Ascending aorta (tissue), 2 donors: ENCODE measurements at regions not wholly inside any gene's neighbourhood (a gene's known extent, or its start where the extent isn't known, plus 50 kb on each side); places are given as distances from the start of the nearest gene placed in this dataset.

Experiments
- DNase-seq, 2 donors: peaks; one replicate each; pipeline ENCODE4 v3.0.0-alpha.2; 2019; ENCODE audit warnings: low spot score in 2 of 2
- H3K27ac ChIP-seq, 2 donors: fragments of 200-600 bp; sonication (generic); one replicate each; pipeline ENCODE4 v1.5.1; 2016 to 2017; ENCODE audit warnings: mild to moderate bottlenecking in 1 of 2
- H3K27me3 ChIP-seq: fragments of 200-600 bp; sonication (generic); one replicate; pipeline ENCODE4 v1.5.1; 2017
- H3K36me3 ChIP-seq, 2 donors: fragments of 200-600 bp; sonication (generic); one replicate each; pipeline ENCODE4 v1.5.1; 2016
- H3K4me1 ChIP-seq, 2 donors: fragments of 200-600 bp; sonication (generic); one replicate each; pipeline ENCODE4 v1.5.1; 2016 to 2017; ENCODE audit warnings: mild to moderate bottlenecking in 1 of 2
- H3K4me3 ChIP-seq, 2 donors: fragments of 200-600 bp; sonication (generic); one replicate each; pipeline ENCODE4 v1.5.1; 2016 to 2017; ENCODE audit warnings: mild to moderate bottlenecking in 1 of 2
- H3K9me3 ChIP-seq, 2 donors: fragments of 200-600 bp; sonication (generic); one replicate each; pipeline ENCODE4 v1.5.1; 2016
- intact Hi-C: fragments of 100-400 bp; cut with DNase I; formaldehyde crosslinking; loops from one replicate; pipeline ENCODE4 v1.15.1; 2023
- TF ChIP-seq, protein P1 (sequence below), 3 experiments: fragments of 200-600 bp in 2 of 3; fragments of 450-650 bp in 1 of 3; sonication (generic) in 2 of 3; IDR thresholded peaks; one replicate each; pipeline ENCODE4 v1.5.1; 2016 to 2019; ENCODE audit warnings: antibody characterized with exemption in 3 of 3, mild to moderate bottlenecking in 1 of 3, moderate library complexity in 1 of 3

DNA sequence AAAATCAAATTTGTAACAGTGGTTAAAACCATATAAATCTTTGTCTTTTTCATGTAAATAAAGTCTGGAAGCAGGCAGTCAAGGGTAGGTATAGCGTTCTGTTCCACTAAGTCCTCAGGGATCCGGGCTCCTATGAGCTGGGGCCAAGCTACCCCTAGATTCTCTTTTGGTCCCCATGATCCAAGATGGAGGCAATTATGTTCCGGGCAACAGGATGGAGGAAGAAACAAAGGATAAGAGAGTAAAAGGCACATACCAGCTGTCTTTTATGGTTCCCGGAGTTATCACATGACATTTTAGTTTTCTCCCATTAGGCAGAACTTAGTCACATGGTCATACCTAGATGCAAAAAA, 224.4 kb upstream of the NFE2L3 start:
- Histone ChIP-seq H3K9me3 (no peaks in the 10 kb centered on the region), H3K27ac (no peak overlapping the region), H3K36me3 (no peaks in the 10 kb centered on the region), H3K27me3 (no peaks in the 10 kb centered on the region), H3K4me3 (no peak overlapping the region), H3K4me1 (no peaks in the 10 kb centered on the region)
- TF ChIP-seq, protein P1, sequence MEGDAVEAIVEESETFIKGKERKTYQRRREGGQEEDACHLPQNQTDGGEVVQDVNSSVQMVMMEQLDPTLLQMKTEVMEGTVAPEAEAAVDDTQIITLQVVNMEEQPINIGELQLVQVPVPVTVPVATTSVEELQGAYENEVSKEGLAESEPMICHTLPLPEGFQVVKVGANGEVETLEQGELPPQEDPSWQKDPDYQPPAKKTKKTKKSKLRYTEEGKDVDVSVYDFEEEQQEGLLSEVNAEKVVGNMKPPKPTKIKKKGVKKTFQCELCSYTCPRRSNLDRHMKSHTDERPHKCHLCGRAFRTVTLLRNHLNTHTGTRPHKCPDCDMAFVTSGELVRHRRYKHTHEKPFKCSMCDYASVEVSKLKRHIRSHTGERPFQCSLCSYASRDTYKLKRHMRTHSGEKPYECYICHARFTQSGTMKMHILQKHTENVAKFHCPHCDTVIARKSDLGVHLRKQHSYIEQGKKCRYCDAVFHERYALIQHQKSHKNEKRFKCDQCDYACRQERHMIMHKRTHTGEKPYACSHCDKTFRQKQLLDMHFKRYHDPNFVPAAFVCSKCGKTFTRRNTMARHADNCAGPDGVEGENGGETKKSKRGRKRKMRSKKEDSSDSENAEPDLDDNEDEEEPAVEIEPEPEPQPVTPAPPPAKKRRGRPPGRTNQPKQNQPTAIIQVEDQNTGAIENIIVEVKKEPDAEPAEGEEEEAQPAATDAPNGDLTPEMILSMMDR (IDR thresholded peaks at IDR 0.05): no peak
- no peak for DNase-seq
- intact Hi-C loops: no loop called here

DNA sequence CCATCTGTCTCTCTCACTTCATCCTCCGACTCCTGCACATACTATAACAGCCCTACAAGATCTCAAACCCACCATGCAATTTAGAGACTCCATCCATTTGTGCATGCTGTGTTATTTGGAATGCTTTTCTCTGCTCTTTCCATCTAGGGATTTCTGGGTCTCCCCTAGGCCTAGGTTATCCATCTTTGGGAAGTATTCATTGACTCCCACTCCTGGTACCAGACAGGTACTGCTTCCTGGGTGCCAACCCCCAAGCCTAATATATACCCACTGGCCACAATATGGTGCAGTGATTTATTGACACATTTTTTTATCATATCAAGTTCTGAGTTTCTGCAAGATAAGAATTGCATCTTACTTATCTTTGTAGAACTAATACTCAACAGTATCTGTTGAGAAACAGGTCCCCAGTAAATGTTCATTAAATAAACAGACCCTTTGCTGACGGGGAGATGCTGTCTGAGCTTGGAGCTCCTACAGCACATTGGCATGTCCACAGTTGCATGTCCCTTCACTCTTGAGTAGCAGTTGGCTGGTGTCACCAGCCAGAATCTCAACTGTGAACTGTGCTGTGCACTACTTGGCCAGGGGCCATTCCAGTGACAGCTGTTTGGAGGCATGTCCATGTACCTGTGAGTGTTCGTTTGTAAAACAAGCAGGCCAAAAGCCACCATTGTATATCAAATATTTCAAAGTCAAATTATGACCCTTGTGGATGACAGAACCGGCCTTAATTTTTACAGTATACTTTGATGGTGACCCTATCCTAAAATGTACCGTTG, 223.3 kb upstream of the NFE2L3 start:
- H3K27me3 ChIP-seq: no peaks in the 10 kb centered on the region
- H3K27ac ChIP-seq: no peak overlapping the region
- intact Hi-C loops: no loop called here
- no peak for DNase-seq
- TF ChIP-seq, protein P1 (IDR thresholded peaks at IDR 0.05): no peak
- H3K4me3 ChIP-seq: no peak overlapping the region
- H3K36me3 ChIP-seq: no peaks in the 10 kb centered on the region
- no peaks in the 10 kb centered on the region for H3K9me3 ChIP-seq
- H3K4me1 ChIP-seq: no peaks in the 10 kb centered on the region

GRCh38 chr7:25929448-25929847, 222.6 kb upstream of the NFE2L3 start:
- DNase-seq: no peak
- H3K9me3 ChIP-seq: no peaks in the 10 kb centered on the region
- H3K27ac ChIP-seq: no peak overlapping the region
- H3K4me1 ChIP-seq: no peaks in the 10 kb centered on the region
- intact Hi-C loops: no loop called here
- TF ChIP-seq, protein P1 (IDR thresholded peaks at IDR 0.05): no peak
- no peaks in the 10 kb centered on the region for H3K27me3 ChIP-seq
- no peak overlapping the region for H3K4me3 ChIP-seq
- no peaks in the 10 kb centered on the region for H3K36me3 ChIP-seq

DNA sequence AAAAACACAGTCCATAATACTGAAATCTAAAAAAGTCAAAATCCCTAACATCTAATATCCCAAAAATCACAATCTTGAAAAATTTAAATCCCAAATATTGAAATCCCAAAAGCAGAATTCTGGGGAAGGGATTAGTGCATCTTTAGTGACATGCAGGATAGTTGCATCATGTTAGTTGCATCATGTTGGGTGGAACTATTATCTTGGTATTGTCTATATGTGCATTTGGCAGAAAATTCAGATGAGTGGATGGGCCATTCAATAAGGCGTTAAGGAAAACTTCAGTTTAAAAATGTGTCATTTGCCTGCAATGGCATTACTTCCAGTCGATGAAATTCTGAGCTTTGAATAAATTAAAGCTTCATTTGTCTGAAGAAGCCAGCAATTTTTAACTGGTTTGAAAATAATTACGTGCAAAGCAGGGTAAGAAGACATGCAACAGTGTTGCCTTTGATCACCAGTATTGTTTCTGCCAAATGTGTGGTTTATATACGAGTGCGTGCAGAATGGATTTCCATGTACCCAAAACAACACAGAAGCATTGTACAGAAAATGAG, 221.4 kb upstream of the NFE2L3 start:
- no peaks in the 10 kb centered on the region for H3K27me3 ChIP-seq
- DNase-seq: no peak
- no peaks in the 10 kb centered on the region for H3K36me3 ChIP-seq
- no peak overlapping the region for H3K4me3 ChIP-seq
- H3K9me3 ChIP-seq: no peaks in the 10 kb centered on the region
- intact Hi-C loops: no loop called here
- no peaks in the 10 kb centered on the region for H3K4me1 ChIP-seq
- no peak overlapping the region for H3K27ac ChIP-seq
- TF ChIP-seq, protein P1 (IDR thresholded peaks at IDR 0.05): no peak

GRCh38 chr7:25931156-25931555, 220.8 kb upstream of the NFE2L3 start:
- H3K4me1 ChIP-seq: no peaks in the 10 kb centered on the region
- no peaks in the 10 kb centered on the region for H3K9me3 ChIP-seq
- H3K4me3 ChIP-seq: no peak overlapping the region
- TF ChIP-seq, protein P1 (IDR thresholded peaks at IDR 0.05): no peak
- no peak overlapping the region for H3K27ac ChIP-seq
- H3K36me3 ChIP-seq: no peaks in the 10 kb centered on the region
- DNase-seq: no peak
- intact Hi-C loops: no loop called here
- no peaks in the 10 kb centered on the region for H3K27me3 ChIP-seq
